Mucosa of gallbladder (tissue), 1 donor: ENCODE measurements at regions not wholly inside any gene's neighbourhood (a gene's known extent, or its start where the extent isn't known, plus 50 kb on each side); places are given as distances from the start of the nearest gene placed in this dataset.
"Not testable (repeated sequence)": the region's sequence is repeated elsewhere in the genome, so short reads cannot be mapped to it uniquely, and the experiment has no call there.

Experiments used
- DNase-seq: peaks from one replicate; pipeline ENCODE4 v3.0.0-alpha.2; 2020; ENCODE audit warnings: low spot score
- donor health status: DM: no; HTN: no; CAD: no.

DNA sequence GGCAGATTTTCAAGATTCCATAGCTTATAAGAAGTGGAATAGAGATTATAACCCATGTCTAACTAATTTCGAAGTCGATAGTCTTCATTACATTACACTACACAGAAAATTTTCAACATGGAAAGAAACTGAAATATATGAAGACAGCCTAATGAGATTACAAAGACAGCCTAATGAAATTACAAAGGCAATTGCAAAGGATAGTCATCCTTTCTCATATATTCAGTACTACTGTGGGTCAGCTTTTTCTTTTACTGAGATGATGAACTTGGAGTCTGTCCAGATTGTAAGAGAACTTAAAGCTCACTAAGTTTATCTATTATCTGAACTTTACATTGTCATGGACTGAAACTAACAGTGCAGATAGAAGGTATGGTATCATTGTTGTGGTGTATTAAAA is 304.4 kb upstream of the MBL2 start:
- no peak for DNase-seq

GRCh38 chr10:53075469-53075868 is 302.9 kb upstream of the MBL2 start:
- DNase-seq, result no peak

DNA sequence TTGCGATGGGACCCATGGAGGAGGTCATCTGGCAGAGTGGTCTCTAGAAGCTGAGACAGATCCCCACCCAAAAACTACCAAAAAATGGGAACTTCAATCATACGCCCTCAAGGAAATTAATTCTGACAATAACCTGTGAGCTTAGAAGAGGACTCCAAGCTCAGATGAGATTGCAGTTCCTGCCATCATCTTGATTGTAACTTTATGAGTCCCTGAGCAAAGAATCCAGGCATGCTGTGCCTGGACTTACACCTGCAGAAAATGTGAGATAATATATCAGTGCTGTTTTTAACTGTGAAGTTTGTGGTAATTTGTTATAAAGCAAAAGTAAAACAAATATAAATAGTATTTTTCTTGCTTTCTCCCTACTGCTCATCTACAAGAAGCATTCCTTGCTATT is 299.6 kb upstream of the MBL2 start:
- DNase-seq, result no peak

DNA sequence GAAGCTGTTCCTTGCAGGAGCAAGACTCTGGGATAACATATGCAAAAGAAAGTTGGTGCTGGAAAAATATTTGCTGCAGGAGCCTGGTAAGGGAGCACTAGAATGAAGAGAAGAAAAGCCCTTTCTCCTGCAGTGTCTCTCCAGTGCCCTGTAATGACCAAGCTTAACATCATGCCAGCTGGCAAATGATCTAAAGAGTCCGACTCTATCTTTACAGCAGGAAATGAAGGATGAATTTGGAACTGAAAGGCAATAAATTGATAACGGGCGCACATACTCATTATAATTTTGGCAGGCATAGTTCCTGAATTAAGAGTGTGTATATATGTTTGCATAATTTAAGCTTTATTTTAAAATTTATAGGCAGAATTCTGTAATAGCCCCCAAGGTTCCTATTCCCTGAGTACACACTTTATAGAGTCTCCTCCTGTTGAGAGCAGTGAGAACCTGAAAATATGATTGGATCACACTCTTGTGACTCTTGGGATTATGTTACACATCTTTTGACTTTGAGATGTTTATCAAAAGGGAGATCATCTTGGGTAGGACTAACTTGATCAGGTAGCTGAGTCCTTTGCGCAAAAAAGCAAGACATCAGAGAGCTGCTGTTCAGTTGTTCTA is 299.0 kb upstream of the MBL2 start:
- peak; percentile 38 for DNase-seq

GRCh38 chr10:53069013-53069412 is 296.4 kb upstream of the MBL2 start:
- no peak for DNase-seq

GRCh38 chr10:53064614-53065013 is 292.0 kb upstream of the MBL2 start:
- no peak for DNase-seq

DNA sequence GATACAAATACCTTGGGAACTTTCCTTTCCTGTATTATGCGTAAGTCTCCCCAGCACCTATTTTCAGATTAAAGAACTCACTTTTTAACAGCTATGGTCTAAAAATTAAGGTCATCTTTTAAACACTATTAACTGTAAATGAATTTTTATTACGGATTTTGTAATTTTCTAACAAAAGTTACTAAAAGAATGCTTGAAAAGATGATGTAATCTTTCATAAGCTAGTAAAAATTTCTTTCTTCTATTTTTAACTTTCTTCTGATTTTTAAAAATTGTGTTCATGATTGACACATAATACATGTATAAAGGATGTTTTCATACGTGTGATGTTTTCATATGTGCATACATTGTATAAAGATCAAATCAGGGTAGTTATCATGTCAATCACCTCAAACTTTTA is 291.2 kb upstream of the MBL2 start:
- no peak for DNase-seq

DNA sequence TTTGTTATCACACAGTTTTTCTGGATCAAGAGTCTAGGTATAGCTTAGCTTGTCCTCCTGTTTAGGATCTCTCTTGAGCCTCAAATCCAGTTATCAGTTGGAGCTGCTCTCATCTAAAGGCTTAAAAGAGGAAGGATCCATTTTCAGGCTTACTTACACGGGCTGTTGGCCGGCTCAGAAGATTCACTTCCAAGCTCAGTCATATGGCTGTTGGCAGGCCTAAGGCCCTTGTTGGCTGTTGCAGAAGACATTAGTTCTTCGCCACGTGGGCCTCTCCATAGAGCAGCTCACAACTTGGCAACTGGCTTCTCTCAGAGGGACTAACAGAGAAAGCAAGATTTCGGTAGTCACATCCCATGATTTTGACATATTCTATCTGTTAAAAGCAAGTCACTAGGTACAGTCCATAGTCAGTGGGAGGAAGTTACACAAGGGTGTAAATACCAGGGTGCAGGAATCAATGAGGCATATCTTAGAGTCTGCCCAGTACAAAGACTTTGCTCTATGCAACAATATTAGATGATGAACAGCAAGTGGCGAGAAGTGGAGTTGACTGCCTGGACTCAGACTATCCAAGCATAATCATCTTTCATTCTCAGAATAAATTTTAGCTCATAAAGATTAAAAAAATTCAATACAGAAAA is 280.1 kb upstream of the MBL2 start:
- no peak for DNase-seq

DNA sequence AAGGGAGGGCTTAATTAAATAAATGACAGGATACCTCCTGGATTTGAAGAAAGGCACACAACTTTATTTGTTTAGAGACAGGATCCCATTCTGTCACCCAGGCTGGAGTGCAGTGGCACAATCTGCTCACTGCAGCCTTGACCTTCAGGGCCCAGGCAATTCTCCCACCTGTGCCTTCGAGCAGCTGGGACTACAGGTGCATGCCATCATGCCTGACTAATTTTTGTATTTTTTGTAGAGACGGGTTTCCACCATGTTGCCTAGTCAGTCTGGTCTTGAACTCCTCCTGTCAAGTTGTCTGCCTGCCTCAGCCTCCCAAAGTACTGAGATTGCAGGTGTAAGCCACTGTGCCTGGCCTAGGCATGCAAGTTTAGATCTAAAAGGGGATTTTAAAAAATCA is 272.7 kb upstream of the MBL2 start:
- DNase-seq, result no peak

- not testable (repeated sequence) for DNase-seq
Measured at GRCh38 chr10:53035823-53036222, 263.2 kb upstream of the MBL2 start.

- DNase-seq, result no peak
Measured at GRCh38 chr10:53033396-53033795, 260.8 kb upstream of the MBL2 start.

DNA sequence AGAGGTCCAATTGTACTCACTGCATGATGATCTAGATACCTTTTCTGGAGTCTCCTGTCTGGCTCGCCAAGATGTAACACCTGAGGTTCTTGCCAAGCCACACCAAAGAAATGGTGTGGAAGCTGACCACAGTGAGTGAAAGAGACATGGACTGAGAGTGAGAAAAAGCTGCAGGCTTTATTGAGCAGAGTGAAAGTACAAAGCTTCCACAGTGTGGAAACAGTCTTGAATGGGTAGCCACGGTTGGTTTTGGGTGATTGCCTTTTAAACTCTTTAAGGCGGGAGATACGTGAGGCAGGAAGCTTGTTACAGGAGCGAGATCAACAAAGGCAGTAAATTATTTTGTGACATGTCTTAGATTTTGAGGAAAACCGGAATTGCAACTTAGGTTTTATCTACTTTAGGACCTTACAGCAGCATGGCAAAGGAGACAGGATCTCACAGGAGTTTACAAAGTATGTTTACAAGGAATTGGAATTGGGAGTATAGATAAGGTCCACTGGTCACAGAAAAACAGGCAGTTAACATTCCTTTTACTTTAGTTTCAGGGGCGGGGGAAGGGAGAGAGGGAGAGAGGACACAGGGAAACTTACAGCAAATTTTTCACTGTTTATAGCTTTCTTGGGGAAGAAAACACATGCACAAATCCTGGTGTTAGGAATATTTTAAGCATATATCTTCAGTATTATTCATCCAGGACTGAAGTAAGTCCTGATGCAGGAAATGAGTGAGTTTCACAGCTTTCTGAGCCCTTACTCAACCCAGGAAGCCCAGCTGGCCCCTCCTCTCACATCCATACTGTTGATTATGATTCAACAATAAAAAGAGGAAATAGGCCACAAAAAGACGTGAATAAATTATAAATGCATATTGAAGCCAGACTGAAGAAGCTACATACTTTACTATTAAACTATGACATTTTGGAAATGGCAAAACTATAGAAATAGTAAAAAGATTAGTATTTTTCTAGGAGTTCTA is 257.6 kb upstream of the MBL2 start:
- DNase-seq, result not testable (repeated sequence)

DNA sequence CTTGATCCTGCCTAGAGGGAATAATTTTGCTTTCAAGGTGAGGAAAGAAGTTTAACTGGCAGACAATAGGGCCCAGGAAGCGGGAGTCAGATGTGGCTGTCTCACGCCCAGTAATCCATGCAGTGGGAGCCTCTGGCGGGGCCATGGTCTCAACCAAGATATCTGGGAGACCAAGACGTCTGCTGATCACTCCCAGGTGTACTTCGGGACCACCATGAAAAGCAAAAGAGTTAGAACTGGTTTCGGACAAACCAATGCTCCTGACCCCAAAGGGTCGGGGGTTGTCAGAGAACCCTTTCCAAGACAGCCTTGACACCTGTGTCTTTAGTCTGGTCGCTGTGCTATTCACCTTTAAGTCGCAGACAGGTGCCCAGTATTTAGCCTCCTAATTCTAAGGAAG is 256.9 kb upstream of the MBL2 start:
- no peak for DNase-seq

- not testable (repeated sequence) for DNase-seq
Measured at GRCh38 chr10:53025765-53026164, 253.2 kb upstream of the MBL2 start.

DNA sequence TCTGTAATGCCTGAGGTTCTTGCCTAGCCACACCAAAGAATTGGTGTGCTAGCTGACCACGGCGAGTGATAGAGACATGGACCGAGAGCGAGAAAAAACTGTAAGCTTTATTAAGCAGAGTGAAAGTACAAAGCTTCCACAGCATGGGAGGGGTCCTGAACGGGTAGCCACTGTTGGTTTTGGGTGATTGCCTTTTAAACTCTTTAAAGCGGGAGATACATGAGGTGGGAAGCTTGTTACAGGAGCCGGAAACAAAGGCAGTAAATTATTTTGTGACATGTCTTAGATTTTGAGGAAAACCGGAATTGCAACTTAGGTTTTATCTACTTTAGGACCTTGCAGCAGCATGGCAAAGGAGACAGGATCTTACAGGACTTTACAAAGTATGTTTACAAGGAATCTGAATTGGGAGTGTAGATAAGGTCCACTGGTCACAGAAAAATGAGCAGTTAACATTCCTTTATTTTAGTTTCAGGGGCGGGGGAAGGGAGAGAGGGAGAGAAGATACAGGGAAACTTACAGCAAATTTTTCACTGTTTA is 252.7 kb upstream of the MBL2 start:
- no peak for DNase-seq

DNA sequence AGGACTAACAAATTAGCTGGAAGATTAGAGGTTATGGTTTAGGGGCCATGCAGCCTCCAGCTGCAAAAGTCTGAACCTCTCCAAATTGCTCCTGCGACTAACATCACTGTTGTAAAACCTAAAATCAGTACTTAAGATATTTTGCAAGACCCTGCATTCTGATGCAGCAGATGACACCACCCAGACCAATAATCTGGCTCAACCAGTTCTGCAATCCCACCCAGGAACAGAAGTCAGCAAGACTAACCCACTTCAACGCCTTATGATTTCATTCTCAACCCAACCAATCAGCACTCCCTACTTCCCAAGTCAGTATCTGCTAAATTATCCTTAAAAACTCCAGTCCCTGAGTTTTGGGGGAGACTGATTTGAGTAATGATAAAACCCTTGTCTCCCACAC is 250.8 kb upstream of the MBL2 start:
- DNase-seq, result no peak

- DNase-seq, result no peak
Measured at GRCh38 chr10:53022611-53023088, 250.1 kb upstream of the MBL2 start.

- no peak for DNase-seq
Measured at GRCh38 chr10:53013201-53013810, 240.7 kb upstream of the MBL2 start.

DNA sequence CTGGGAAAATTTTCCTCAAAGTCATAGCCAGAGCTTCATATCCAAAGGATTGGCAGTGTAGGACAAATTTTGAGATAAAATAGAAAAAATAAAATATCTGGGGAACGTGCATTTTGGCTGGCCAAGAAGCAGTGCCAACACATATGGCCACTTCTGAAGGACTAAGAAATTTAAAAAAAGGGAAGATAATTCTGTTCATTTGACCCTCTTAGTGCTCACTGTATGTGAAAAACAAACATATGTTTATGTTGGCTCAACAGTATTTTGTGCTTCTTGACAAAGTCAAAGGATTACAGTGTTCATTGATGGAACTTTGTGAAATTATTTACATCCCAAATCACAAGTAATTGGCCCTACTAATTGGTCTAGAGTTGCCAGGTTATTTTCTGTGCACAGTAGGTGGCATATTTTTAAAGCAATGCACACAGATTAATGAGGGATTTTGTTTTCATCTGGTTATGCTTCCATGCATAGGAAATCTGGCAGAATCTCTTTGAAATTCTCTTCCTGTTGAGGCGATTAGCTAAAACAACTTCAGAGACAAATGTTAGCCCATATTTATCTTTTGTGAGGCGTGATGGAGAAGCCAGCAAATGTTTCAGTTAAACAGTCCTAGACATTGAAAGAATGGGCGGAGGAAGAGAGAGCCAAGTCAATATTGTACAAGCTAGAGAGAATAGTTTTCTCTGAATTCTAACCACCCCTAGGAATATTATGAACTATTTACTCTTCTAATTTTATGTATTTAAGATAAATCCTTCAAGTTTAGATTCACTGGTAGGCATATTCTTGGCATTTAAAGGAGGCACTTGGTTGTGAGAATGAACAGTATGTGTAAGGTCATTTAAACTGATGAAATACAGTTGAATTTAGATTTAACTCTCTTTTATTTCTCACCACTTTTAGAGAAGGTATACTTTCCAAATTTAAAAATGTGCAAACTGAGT is 237.7 kb upstream of the MBL2 start:
- DNase-seq, result no peak

DNA sequence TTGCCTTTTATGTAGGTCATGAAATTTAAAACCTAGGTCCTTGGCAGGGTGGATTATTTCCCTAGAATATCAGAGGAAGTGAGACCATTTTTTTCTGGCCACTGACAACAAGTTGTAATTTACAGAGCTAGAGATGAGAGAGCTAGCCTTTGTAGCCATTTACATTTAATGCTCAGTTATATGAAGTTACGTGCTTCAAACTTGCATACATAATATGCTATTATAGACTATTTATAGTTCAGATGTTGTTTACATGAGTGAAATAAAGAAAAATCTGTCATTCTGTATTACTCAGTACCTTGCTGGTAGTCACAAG is 234.9 kb upstream of the MBL2 start:
- DNase-seq, result no peak
